ENCODE measurements at regions not wholly inside any gene's neighbourhood (a gene's known extent, or its start where the extent isn't known, plus 50 kb on each side); places are given as distances from the start of the nearest gene placed in this dataset.

GRCh38 chr3:99482191-99482590, 156.2 kb upstream of the COL8A1 start:
- Histone ChIP-seq H3K36me3 (ENCODE audit: insufficient read depth, low read length, poor library complexity, severe bottlenecking) (no peaks in the 10 kb centered on the region), H3K9me3 (ENCODE audit: low read depth, low read length, poor library complexity, severe bottlenecking) (peaks cover 7% of the 10 kb centered on the region), H3K27ac (ENCODE audit: low read depth, low read length, poor library complexity, severe bottlenecking) (no peak overlapping the region), H3K4me3 (ENCODE audit: low read depth, low read length, poor library complexity, severe bottlenecking) (no peak overlapping the region), H3K4me1 (ENCODE audit: insufficient read depth, low read length, poor library complexity, severe bottlenecking) (no peaks in the 10 kb centered on the region), H3K27me3 (replicated peaks; ENCODE audit: insufficient read depth, low read depth, low read length, poor library complexity) (no peaks in the 10 kb centered on the region)
- DNase-seq (ENCODE audit: low spot score), result no peak
- BruUV-seq (replicated peaks), result no TSS peak
- intact Hi-C loops (cut with micrococcal nuclease; ENCODE audit: unreplicated experiment), result no loop called here
- POLR2A ChIA-PET (ENCODE audit: low non-redundant PET), result no interaction called here
- CTCF ChIA-PET, result no interaction called here
- no peak for TF ChIP-seq EZH2 (IDR thresholded peaks at IDR 0.05; ENCODE audit: borderline replicate concordance, low read depth, low read length, poor library complexity, severe bottlenecking)
- TF ChIP-seq, protein P1, sequence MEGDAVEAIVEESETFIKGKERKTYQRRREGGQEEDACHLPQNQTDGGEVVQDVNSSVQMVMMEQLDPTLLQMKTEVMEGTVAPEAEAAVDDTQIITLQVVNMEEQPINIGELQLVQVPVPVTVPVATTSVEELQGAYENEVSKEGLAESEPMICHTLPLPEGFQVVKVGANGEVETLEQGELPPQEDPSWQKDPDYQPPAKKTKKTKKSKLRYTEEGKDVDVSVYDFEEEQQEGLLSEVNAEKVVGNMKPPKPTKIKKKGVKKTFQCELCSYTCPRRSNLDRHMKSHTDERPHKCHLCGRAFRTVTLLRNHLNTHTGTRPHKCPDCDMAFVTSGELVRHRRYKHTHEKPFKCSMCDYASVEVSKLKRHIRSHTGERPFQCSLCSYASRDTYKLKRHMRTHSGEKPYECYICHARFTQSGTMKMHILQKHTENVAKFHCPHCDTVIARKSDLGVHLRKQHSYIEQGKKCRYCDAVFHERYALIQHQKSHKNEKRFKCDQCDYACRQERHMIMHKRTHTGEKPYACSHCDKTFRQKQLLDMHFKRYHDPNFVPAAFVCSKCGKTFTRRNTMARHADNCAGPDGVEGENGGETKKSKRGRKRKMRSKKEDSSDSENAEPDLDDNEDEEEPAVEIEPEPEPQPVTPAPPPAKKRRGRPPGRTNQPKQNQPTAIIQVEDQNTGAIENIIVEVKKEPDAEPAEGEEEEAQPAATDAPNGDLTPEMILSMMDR (conservative IDR thresholded peaks at IDR 0.05; ENCODE audit: low read depth, low read length), result no peak

- Histone ChIP-seq H3K27me3 (replicated peaks; ENCODE audit: insufficient read depth, low read depth, low read length, poor library complexity) (no peaks in the 10 kb centered on the region), H3K9me3 (ENCODE audit: low read depth, low read length, poor library complexity, severe bottlenecking) (peaks cover 3% of the 10 kb centered on the region), H3K27ac (ENCODE audit: low read depth, low read length, poor library complexity, severe bottlenecking) (no peak overlapping the region), H3K36me3 (ENCODE audit: insufficient read depth, low read length, poor library complexity, severe bottlenecking) (no peaks in the 10 kb centered on the region), H3K4me3 (ENCODE audit: low read depth, low read length, poor library complexity, severe bottlenecking) (no peak overlapping the region), H3K4me1 (ENCODE audit: insufficient read depth, low read length, poor library complexity, severe bottlenecking) (no peaks in the 10 kb centered on the region)
- ChIA-PET POLR2A (ENCODE audit: low non-redundant PET) (no interaction called here), CTCF (no interaction called here)
- DNase-seq (ENCODE audit: low spot score), result no peak
- no TSS peak for BruUV-seq (replicated peaks)
- TF ChIP-seq, protein P1 (conservative IDR thresholded peaks at IDR 0.05; ENCODE audit: low read depth, low read length), result no peak
- no peak for TF ChIP-seq EZH2 (IDR thresholded peaks at IDR 0.05; ENCODE audit: borderline replicate concordance, low read depth, low read length, poor library complexity, severe bottlenecking)
- intact Hi-C loops (cut with micrococcal nuclease; ENCODE audit: unreplicated experiment), result no loop called here
Measured at GRCh38 chr3:99481561-99481960, 156.8 kb upstream of the COL8A1 start.

DNA sequence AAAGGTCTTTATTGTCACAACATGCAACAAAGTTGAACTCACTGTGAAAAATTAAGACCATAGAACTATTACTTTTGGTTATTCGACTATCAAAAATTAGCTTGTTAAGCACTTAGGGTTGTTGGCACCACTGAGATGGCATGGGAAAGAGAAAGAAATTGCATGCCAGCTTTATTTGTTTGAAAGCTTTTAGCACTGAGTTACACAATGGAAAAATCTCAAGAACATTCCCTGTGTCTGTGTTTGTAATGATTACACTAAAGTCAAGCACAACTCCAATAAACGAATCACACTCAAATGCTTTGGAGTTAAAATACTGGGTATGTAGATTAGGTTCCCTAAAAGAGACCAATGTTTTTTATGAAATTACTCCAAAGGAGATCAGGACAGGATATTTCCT, 158.6 kb upstream of the COL8A1 start:
- H3K36me3 ChIP-seq (ENCODE audit: insufficient read depth, low read length, poor library complexity, severe bottlenecking), result no peaks in the 10 kb centered on the region
- no peaks in the 10 kb centered on the region for H3K27me3 ChIP-seq (replicated peaks; ENCODE audit: insufficient read depth, low read depth, low read length, poor library complexity)
- ChIA-PET POLR2A (ENCODE audit: low non-redundant PET) (no interaction called here), CTCF (no interaction called here)
- H3K27ac ChIP-seq (ENCODE audit: low read depth, low read length, poor library complexity, severe bottlenecking), result no peak overlapping the region
- intact Hi-C loops (cut with micrococcal nuclease; ENCODE audit: unreplicated experiment), result no loop called here
- H3K4me1 ChIP-seq (ENCODE audit: insufficient read depth, low read length, poor library complexity, severe bottlenecking), result no peaks in the 10 kb centered on the region
- TF ChIP-seq EZH2 (IDR thresholded peaks at IDR 0.05; ENCODE audit: borderline replicate concordance, low read depth, low read length, poor library complexity, severe bottlenecking), result no peak
- TF ChIP-seq, protein P1 (conservative IDR thresholded peaks at IDR 0.05; ENCODE audit: low read depth, low read length), result no peak
- peaks cover 3% of the 10 kb centered on the region for H3K9me3 ChIP-seq (ENCODE audit: low read depth, low read length, poor library complexity, severe bottlenecking)
- no peak for DNase-seq (ENCODE audit: low spot score)
- no peak overlapping the region for H3K4me3 ChIP-seq (ENCODE audit: low read depth, low read length, poor library complexity, severe bottlenecking)
- no TSS peak for BruUV-seq (replicated peaks)
